K562 (cell line): ENCODE measurements at regions not wholly inside any gene's neighbourhood (a gene's known extent, or its start where the extent isn't known, plus 50 kb on each side); places are given as distances from the start of the nearest gene placed in this dataset.

ENCODE experiments used
- ATAC-seq: fragments of 200-7000 bp; cut with Tn5 transposase; 3 replicates; pipeline ENCODE4 v1.9.1; 2020; ENCODE audit warnings: moderate library complexity
- BruUV-seq: library from RNA; stranded (reverse); fragments of 400-500 nt; replicated peaks from 2 replicates; lab custom pipeline; 2021; lab: Mats Ljungman, UMichigan
- CTCF ChIA-PET: fragments of 300-600 bp; formaldehyde crosslinking; extraction: SDS; loops from one replicate; lab custom pipeline; 2021; ENCODE audit warnings: low intra/inter-chr PET ratio; lab: Yijun Ruan, JAX
- POLR2A ChIA-PET: fragments of 300-600, 350-650 bp; sonication (Branson Sonifier 250); formaldehyde crosslinking; extraction: SDS; loops from one replicate; lab custom pipeline; 2021; ENCODE audit warnings: antibody characterized with exemption, inconsistent platforms; lab: Yijun Ruan, JAX
- DNase-seq, 4 experiments: peaks; one replicate each; pipeline versions ENCODE4 v3.0.0 to v3.0.0-alpha.2; 2011 to 2018; ENCODE audit warnings: low spot score in 3 of 4, mixed read lengths in 3 of 4; ENCODE audit errors: extremely low read depth in 1 of 4
- FAIRE-seq: peaks from 2 replicates; lab custom pipeline; 2011; peaks lifted over from hg19 to GRCh38; lab: Jason Lieb, UNC
- H2AFZ ChIP-seq: 2 replicates; pipeline ENCODE4 v1.6.0; 2011; ENCODE audit warnings: low read depth, low read length, control low read depth, inconsistent platforms
- H3K27ac ChIP-seq: fragments of 200-600 bp; 3 replicates; pipeline ENCODE4 v1.8.0; 2011; ENCODE audit warnings: low read depth, mild to moderate bottlenecking, control low read depth, inconsistent platforms, low read length, moderate library complexity, mixed read lengths; ENCODE audit errors: extremely low read depth
- H3K27me3 ChIP-seq, 2 experiments: fragments of 300-600 bp in 1 of 2; 2 replicates in 1 of 2; 3 replicates in 1 of 2; pipeline versions ENCODE4 v1.6.0 to v1.8.0; 2011; ENCODE audit warnings: inconsistent platforms in 2 of 2, low read length in 2 of 2, mild to moderate bottlenecking in 1 of 2, mixed read lengths in 1 of 2, moderate library complexity in 1 of 2; ENCODE audit not compliant: control insufficient read depth in 2 of 2, insufficient read depth in 2 of 2
- H3K36me3 ChIP-seq: fragments of 300-600 bp; 3 replicates; pipeline ENCODE4 v1.8.0; 2011; ENCODE audit warnings: mild to moderate bottlenecking, low read length, inconsistent platforms; ENCODE audit not compliant: control insufficient read depth, insufficient read depth
- H3K4me1 ChIP-seq, 2 experiments: fragments of 200-600 bp in 1 of 2; replicated peaks in 1 of 2; 2 replicates in 1 of 2; 3 replicates in 1 of 2; pipeline versions ENCODE4 v1.5.1 to v1.8.0; 2011; ENCODE audit warnings: inconsistent platforms in 2 of 2, low read length in 2 of 2, mild to moderate bottlenecking in 1 of 2, mixed read lengths in 1 of 2, moderate library complexity in 1 of 2; ENCODE audit not compliant: control insufficient read depth in 2 of 2, insufficient read depth in 2 of 2
- H3K4me2 ChIP-seq: 2 replicates; pipeline ENCODE4 v1.6.1; 2011; ENCODE audit warnings: low read length, control low read depth, inconsistent platforms, mixed read lengths; ENCODE audit not compliant: insufficient read depth
- H3K4me3 ChIP-seq: fragments of 200-600 bp; sonication (generic), shearing (Covaris generic); 2 replicates; pipeline ENCODE4 v1.5.1; 2016; ENCODE audit warnings: control low read depth, inconsistent platforms
- H3K79me2 ChIP-seq: fragments of 200-600 bp; 3 replicates; pipeline ENCODE4 v1.8.0; 2011; ENCODE audit warnings: low read length, inconsistent platforms; ENCODE audit not compliant: control insufficient read depth, insufficient read depth
- H3K9ac ChIP-seq, 2 experiments: 2 replicates each; pipeline versions ENCODE4 v1.6.0 to v1.6.1; 2011; ENCODE audit warnings: low read depth in 2 of 2, low read length in 2 of 2, control low read depth in 1 of 2, inconsistent platforms in 1 of 2, mild to moderate bottlenecking in 1 of 2, mixed read lengths in 1 of 2; ENCODE audit not compliant: insufficient read depth in 1 of 2
- H3K9me1 ChIP-seq: one replicate; pipeline ENCODE4 v1.6.0; 2011; ENCODE audit warnings: inconsistent platforms, mild to moderate bottlenecking, low read length, moderate library complexity; ENCODE audit not compliant: control insufficient read depth, insufficient read depth
- H3K9me3 ChIP-seq: replicated peaks from 2 replicates; pipeline ENCODE4 v1.5.1; 2011; ENCODE audit warnings: low read depth, low read length, inconsistent platforms; ENCODE audit not compliant: control insufficient read depth, insufficient read depth
- H4K20me1 ChIP-seq: replicated peaks from 2 replicates; pipeline ENCODE4 v1.6.1; 2011; ENCODE audit warnings: low read length, inconsistent platforms, mixed read lengths; ENCODE audit not compliant: control insufficient read depth, insufficient read depth
- BCLAF1 ChIP-seq, 2 experiments: fragments of 450-650 bp in 1 of 2; IDR thresholded peaks; 2 replicates each; pipeline ENCODE4 v1.6.1; 2011 to 2017; ENCODE audit warnings: low read depth in 2 of 2, antibody characterized with exemption in 1 of 2, borderline replicate concordance in 1 of 2, low read length in 1 of 2, mild to moderate bottlenecking in 1 of 2, mixed read lengths in 1 of 2; ENCODE audit not compliant: control insufficient read depth in 1 of 2
- CBFA2T2 ChIP-seq: fragments of 450-650 bp; conservative IDR thresholded peaks from 2 replicates; pipeline ENCODE4 v1.6.1; 2017; ENCODE audit warnings: mild to moderate bottlenecking
- CBFA2T3 ChIP-seq: fragments of 450-650 bp; IDR thresholded peaks from 2 replicates; pipeline ENCODE4 v1.6.1; 2017
- CREBBP ChIP-seq: IDR thresholded peaks from one replicate; pipeline ENCODE4 v1.6.1; 2012; ENCODE audit warnings: low read depth, mild to moderate bottlenecking, control low read depth, inconsistent platforms, low read length
- DEAF1 ChIP-seq: fragments of 450-650 bp; formaldehyde crosslinking; IDR thresholded peaks from 2 replicates; pipeline ENCODE4 v1.4.0; 2020; ENCODE audit warnings: mild to moderate bottlenecking, moderate library complexity
- EZH2 ChIP-seq: IDR thresholded peaks from 2 replicates; pipeline ENCODE4 v1.6.1; 2012; ENCODE audit warnings: low read depth, mild to moderate bottlenecking, inconsistent platforms, low read length, borderline replicate concordance
- FOXA1 ChIP-seq: fragments of 450-650 bp; IDR thresholded peaks from 2 replicates; pipeline ENCODE4 v1.6.1; 2016; ENCODE audit warnings: mild to moderate bottlenecking, borderline replicate concordance
- FOXK1 ChIP-seq: sonication (generic); formaldehyde crosslinking; IDR thresholded peaks from 2 replicates; pipeline ENCODE4 v1.8.0; 2022; ENCODE audit warnings: missing genetic modification reagents, mild to moderate bottlenecking, borderline replicate concordance
- KAT7 ChIP-seq: sonication (generic); formaldehyde crosslinking; IDR thresholded peaks from 2 replicates; pipeline ENCODE4 v1.8.0; 2022; ENCODE audit warnings: missing genetic modification reagents, mild to moderate bottlenecking, borderline replicate concordance
- NFE2 ChIP-seq: IDR thresholded peaks from 2 replicates; pipeline ENCODE4 v1.6.1; 2014; ENCODE audit warnings: antibody characterized with exemption, low read depth
- ZBTB34 ChIP-seq: fragments of 250-450 bp; sonication (Bioruptor Pico); IDR thresholded peaks from 2 replicates; pipeline ENCODE4 v1.8.0; 2021; ENCODE audit warnings: mild to moderate bottlenecking, moderate library complexity
- ZNF133 ChIP-seq: fragments of 250-450 bp; sonication (Bioruptor Pico); IDR thresholded peaks from 2 replicates; pipeline ENCODE4 v1.4.0; 2020; ENCODE audit warnings: mild to moderate bottlenecking
- ZNF444 ChIP-seq: fragments of 250-450 bp; sonication (Bioruptor Pico); IDR thresholded peaks from 2 replicates; pipeline ENCODE4 v1.4.0; 2020; ENCODE audit warnings: mild to moderate bottlenecking, moderate library complexity
- WGBS: fragments of 100-300 bp; shearing (Covaris generic); methylation state at CpG from one replicate; pipeline ENCODE4 v1.1.6; 2016; ENCODE audit warnings: low coverage, mixed read lengths; ENCODE audit not compliant: insufficient coverage; ENCODE audit errors: missing lambda C conversion rate; 5-methylcytosine and 5-hydroxymethylcytosine counted together
- in situ Hi-C: fragments of 300-500 bp; cut with MboI; formaldehyde crosslinking; loops from 4 replicates; pipeline ENCODE4 v1.15.0; 2018; ENCODE audit warnings: inconsistent platforms, mixed read lengths
- intact Hi-C: fragments of 100-400 bp; cut with micrococcal nuclease; formaldehyde crosslinking; loops from 2 replicates; pipeline ENCODE4 v1.14.2; 2022
- TF ChIP-seq, protein P1 (sequence below): sonication (generic); formaldehyde crosslinking; IDR thresholded peaks from 2 replicates; pipeline ENCODE4 v1.8.0; 2022; ENCODE audit warnings: missing genetic modification reagents, mild to moderate bottlenecking, borderline replicate concordance
- TF ChIP-seq, protein P2 (sequence below): fragments of 250-450 bp; sonication (Bioruptor Pico); IDR thresholded peaks from 2 replicates; pipeline ENCODE4 v1.4.0; 2020

DNA sequence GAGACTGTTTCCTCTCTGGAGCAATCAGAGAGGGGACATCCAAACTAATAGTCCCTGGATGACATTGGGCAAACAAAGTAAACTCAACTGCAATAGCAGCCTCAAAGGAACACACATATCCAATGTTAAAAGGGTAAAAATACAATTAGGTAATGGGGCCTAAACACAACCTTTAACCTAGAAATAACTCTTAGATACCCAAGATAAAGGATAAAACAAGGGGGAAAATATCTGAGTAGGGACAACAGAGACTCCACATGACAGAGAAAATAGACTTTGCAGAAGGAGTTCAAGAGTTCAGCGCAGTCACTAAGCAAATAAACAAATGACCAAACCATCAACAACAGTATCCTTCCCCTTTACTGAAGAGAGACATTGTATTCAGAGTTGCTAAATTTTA, 149.3 kb downstream of the FBXO4 start:
- ChIA-PET POLR2A (no interaction called here), CTCF (no interaction called here)
- ATAC-seq (no peak), DNase-seq (no peak), FAIRE-seq (no peak)
- no peaks in the 10 kb centered on the region for H3K36me3 ChIP-seq
- H2AFZ ChIP-seq, result no peak overlapping the region
- no peaks in the 10 kb centered on the region for H3K9me1 ChIP-seq
- no peaks in the 10 kb centered on the region for H4K20me1 ChIP-seq
- intact Hi-C loops, result no loop called here
- in situ Hi-C loops, result no loop called here
- H3K9me3 ChIP-seq, result no peaks in the 10 kb centered on the region
- H3K4me1 ChIP-seq, result no peaks in the 10 kb centered on the region
- H3K4me3 ChIP-seq, result no peak overlapping the region
- BruUV-seq, result no TSS peak
- H3K9ac ChIP-seq, result no peak overlapping the region
- H3K79me2 ChIP-seq, result no peaks in the 10 kb centered on the region
- 0% methylated on average over 1 of the region's 1 CpG for WGBS
- H3K4me2 ChIP-seq, result no peak overlapping the region
- H3K27ac ChIP-seq, result no peak overlapping the region
- H3K27me3 ChIP-seq, result no peaks in the 10 kb centered on the region
- no peak for TF ChIP-seq FOXK1
- no peak for TF ChIP-seq BCLAF1 (IDR thresholded peaks at IDR 0.05; ENCODE audit: borderline replicate concordance in 1 of 2, control insufficient read depth in 1 of 2, low read depth in 2 of 2, low read length in 1 of 2)
- no peak for TF ChIP-seq CBFA2T3
- TF ChIP-seq, protein P1, sequence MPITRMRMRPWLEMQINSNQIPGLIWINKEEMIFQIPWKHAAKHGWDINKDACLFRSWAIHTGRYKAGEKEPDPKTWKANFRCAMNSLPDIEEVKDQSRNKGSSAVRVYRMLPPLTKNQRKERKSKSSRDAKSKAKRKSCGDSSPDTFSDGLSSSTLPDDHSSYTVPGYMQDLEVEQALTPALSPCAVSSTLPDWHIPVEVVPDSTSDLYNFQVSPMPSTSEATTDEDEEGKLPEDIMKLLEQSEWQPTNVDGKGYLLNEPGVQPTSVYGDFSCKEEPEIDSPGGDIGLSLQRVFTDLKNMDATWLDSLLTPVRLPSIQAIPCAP, result no peak
- TF ChIP-seq ZBTB34 (CRISPR knock-in tag), result no peak
- TF ChIP-seq CREBBP, result no peak
- no peak for TF ChIP-seq FOXA1
- TF ChIP-seq ZNF444 (CRISPR knock-in tag), result no peak
- TF ChIP-seq DEAF1, result no peak
- TF ChIP-seq, protein P2, sequence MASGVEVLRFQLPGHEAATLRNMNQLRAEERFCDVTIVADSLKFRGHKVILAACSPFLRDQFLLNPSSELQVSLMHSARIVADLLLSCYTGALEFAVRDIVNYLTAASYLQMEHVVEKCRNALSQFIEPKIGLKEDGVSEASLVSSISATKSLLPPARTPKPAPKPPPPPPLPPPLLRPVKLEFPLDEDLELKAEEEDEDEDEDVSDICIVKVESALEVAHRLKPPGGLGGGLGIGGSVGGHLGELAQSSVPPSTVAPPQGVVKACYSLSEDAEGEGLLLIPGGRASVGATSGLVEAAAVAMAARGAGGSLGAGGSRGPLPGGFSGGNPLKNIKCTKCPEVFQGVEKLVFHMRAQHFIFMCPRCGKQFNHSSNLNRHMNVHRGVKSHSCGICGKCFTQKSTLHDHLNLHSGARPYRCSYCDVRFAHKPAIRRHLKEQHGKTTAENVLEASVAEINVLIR (CRISPR knock-in tag), result no peak
- no peak for TF ChIP-seq CBFA2T2
- TF ChIP-seq KAT7 (CRISPR knock-in tag), result no peak
- no peak for TF ChIP-seq ZNF133 (CRISPR knock-in tag)
- no peak for TF ChIP-seq EZH2
- TF ChIP-seq NFE2, result no peak
